Fibroblast of lung (primary cell): ENCODE measurements at regions not wholly inside any gene's neighbourhood (a gene's known extent, or its start where the extent isn't known, plus 50 kb on each side); places are given as distances from the start of the nearest gene placed in this dataset.

ENCODE experiments used
- DNase-seq, 2 donors: peaks; one replicate each; pipeline versions ENCODE4 v3.0.0 to v3.0.0-alpha.2; 2010; ENCODE audit warnings: low read depth in 2 of 2
- H2AFZ ChIP-seq: 2 replicates; pipeline ENCODE4 v1.5.1; 2012; ENCODE audit warnings: low read length, control low read depth, inconsistent platforms
- H3K27ac ChIP-seq: 2 replicates; pipeline ENCODE4 v1.5.1; 2011; ENCODE audit warnings: low read length, control low read depth; ENCODE audit not compliant: insufficient read depth
- H3K27me3 ChIP-seq: 2 replicates; pipeline ENCODE4 v1.5.1; 2011; ENCODE audit warnings: mild to moderate bottlenecking, low read length; ENCODE audit not compliant: control insufficient read depth, insufficient read depth
- H3K36me3 ChIP-seq: 2 replicates; pipeline ENCODE4 v1.5.1; 2011; ENCODE audit warnings: low read length; ENCODE audit not compliant: control insufficient read depth, insufficient read depth
- H3K4me1 ChIP-seq: 2 replicates; pipeline ENCODE4 v1.5.1; 2011; ENCODE audit warnings: low read length; ENCODE audit not compliant: control insufficient read depth, insufficient read depth; ENCODE audit errors: extremely low read depth
- H3K4me2 ChIP-seq: 2 replicates; pipeline ENCODE4 v1.5.1; 2011; ENCODE audit warnings: low read length, control low read depth; ENCODE audit not compliant: insufficient read depth; ENCODE audit errors: extremely low read depth
- H3K4me3 ChIP-seq, 4 experiments: fragments of 200-600 bp in 1 of 4; sonication (generic) in 1 of 4; replicated peaks in 1 of 4; 2 replicates each; pipeline ENCODE4 v1.5.1; 2011 to 2016; ENCODE audit warnings: low read length in 4 of 4, low read depth in 3 of 4, mild to moderate bottlenecking in 3 of 4, control low read depth in 2 of 4, inconsistent platforms in 1 of 4, mixed read lengths in 1 of 4; ENCODE audit not compliant: insufficient read depth in 1 of 4; ENCODE audit errors: control extremely low read depth in 1 of 4
- H3K79me2 ChIP-seq: 2 replicates; pipeline ENCODE4 v1.5.1; 2012; ENCODE audit warnings: mild to moderate bottlenecking, low read length, inconsistent platforms; ENCODE audit not compliant: control insufficient read depth, insufficient read depth
- H3K9ac ChIP-seq: 2 replicates; pipeline ENCODE4 v1.5.1; 2011; ENCODE audit warnings: mild to moderate bottlenecking, low read length, control low read depth; ENCODE audit not compliant: insufficient read depth
- H3K9me3 ChIP-seq: 2 replicates; pipeline ENCODE4 v1.5.1; 2012; ENCODE audit warnings: low read depth, low read length; ENCODE audit not compliant: control insufficient read depth, insufficient read depth
- H4K20me1 ChIP-seq: 2 replicates; pipeline ENCODE4 v1.5.1; 2011; ENCODE audit warnings: low read length; ENCODE audit not compliant: control insufficient read depth, insufficient read depth; ENCODE audit errors: extremely low read depth
- EZH2 ChIP-seq: IDR thresholded peaks from 2 replicates; pipeline ENCODE4 v1.5.1; 2012; ENCODE audit warnings: low read length, control low read depth, mild to moderate bottlenecking; ENCODE audit errors: missing control alignments
- TF ChIP-seq, protein P1 (sequence below), 2 donors: IDR thresholded peaks in 1 of 2; conservative IDR thresholded peaks in 1 of 2; 1 replicate in 1 of 2; 2 replicates in 1 of 2; pipeline ENCODE4 v1.5.1; 2011 to 2012; ENCODE audit warnings: low read length in 2 of 2, control low read depth in 1 of 2, inconsistent platforms in 1 of 2, low read depth in 1 of 2, mild to moderate bottlenecking in 1 of 2

DNA sequence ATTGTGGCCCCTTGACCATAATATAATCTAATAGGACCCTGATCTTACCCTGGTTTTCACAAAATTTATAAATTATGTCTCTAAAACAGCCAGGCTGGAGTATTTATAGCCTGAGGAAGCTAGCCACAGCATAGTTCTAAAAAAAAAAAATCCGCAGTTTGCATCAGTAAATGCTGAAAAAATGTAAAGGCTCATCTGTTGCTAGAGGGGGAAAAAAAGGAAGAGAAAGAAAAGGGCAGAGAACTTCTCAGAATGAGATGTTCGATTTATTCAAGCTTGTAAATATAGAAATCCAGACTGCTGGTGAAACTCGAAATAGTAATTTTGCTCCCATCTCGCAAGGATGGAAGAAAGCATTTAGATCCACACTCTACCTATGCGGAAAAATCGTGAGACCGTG is 467.5 kb downstream of the NTRK2 start:
- Histone ChIP-seq H2AFZ (no peak overlapping the region), H3K9me3 (no peaks in the 10 kb centered on the region), H3K9ac (no peak overlapping the region), H3K79me2 (no peaks in the 10 kb centered on the region), H3K4me1 (no peaks in the 10 kb centered on the region), H3K36me3 (no peaks in the 10 kb centered on the region), H3K27me3 (no peaks in the 10 kb centered on the region), H3K27ac (no peak overlapping the region), H4K20me1 (no peaks in the 10 kb centered on the region), H3K4me3 (no peak overlapping the region), H3K4me2 (no peak overlapping the region)
- no peak for DNase-seq
- TF ChIP-seq EZH2, result no peak
- TF ChIP-seq, protein P1, sequence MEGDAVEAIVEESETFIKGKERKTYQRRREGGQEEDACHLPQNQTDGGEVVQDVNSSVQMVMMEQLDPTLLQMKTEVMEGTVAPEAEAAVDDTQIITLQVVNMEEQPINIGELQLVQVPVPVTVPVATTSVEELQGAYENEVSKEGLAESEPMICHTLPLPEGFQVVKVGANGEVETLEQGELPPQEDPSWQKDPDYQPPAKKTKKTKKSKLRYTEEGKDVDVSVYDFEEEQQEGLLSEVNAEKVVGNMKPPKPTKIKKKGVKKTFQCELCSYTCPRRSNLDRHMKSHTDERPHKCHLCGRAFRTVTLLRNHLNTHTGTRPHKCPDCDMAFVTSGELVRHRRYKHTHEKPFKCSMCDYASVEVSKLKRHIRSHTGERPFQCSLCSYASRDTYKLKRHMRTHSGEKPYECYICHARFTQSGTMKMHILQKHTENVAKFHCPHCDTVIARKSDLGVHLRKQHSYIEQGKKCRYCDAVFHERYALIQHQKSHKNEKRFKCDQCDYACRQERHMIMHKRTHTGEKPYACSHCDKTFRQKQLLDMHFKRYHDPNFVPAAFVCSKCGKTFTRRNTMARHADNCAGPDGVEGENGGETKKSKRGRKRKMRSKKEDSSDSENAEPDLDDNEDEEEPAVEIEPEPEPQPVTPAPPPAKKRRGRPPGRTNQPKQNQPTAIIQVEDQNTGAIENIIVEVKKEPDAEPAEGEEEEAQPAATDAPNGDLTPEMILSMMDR (conservative IDR thresholded peaks at IDR 0.05 in 1 of 2, IDR thresholded peaks at IDR 0.05 in 1 of 2; ENCODE audit: low read depth in 1 of 2, low read length in 2 of 2), result no peak

GRCh38 chr9:85136507-85136906 is 467.0 kb downstream of the NTRK2 start:
- no peak for DNase-seq
- Histone ChIP-seq H3K4me3 (no peak overlapping the region), H3K27ac (no peak overlapping the region), H2AFZ (no peak overlapping the region), H3K27me3 (no peaks in the 10 kb centered on the region), H3K4me2 (no peak overlapping the region), H3K36me3 (no peaks in the 10 kb centered on the region), H3K9ac (no peak overlapping the region), H4K20me1 (no peaks in the 10 kb centered on the region), H3K9me3 (no peaks in the 10 kb centered on the region), H3K79me2 (no peaks in the 10 kb centered on the region), H3K4me1 (no peaks in the 10 kb centered on the region)
- no peak for TF ChIP-seq EZH2
- TF ChIP-seq, protein P1 (conservative IDR thresholded peaks at IDR 0.05 in 1 of 2, IDR thresholded peaks at IDR 0.05 in 1 of 2; ENCODE audit: low read depth in 1 of 2, low read length in 2 of 2), result no peak

- no peaks in the 10 kb centered on the region for H3K27me3 ChIP-seq
- H2AFZ ChIP-seq, result no peak overlapping the region
- no peaks in the 10 kb centered on the region for H3K9me3 ChIP-seq
- no peak overlapping the region for H3K27ac ChIP-seq
- DNase-seq, result no peak
- no peaks in the 10 kb centered on the region for H3K4me1 ChIP-seq
- H3K36me3 ChIP-seq, result no peaks in the 10 kb centered on the region
- no peak overlapping the region for H3K4me2 ChIP-seq
- TF ChIP-seq, protein P1 (conservative IDR thresholded peaks at IDR 0.05 in 1 of 2, IDR thresholded peaks at IDR 0.05 in 1 of 2; ENCODE audit: low read depth in 1 of 2, low read length in 2 of 2), result no peak
- TF ChIP-seq EZH2, result no peak
- H4K20me1 ChIP-seq, result no peaks in the 10 kb centered on the region
- H3K79me2 ChIP-seq, result no peaks in the 10 kb centered on the region
- H3K4me3 ChIP-seq, result no peak overlapping the region
- H3K9ac ChIP-seq, result no peak overlapping the region
Observed at GRCh38 chr9:85130764-85131163, 461.2 kb downstream of the NTRK2 start.
